NCI-H1092 treated with DMSO at 0.1 percent for 48 hours (cell line): ENCODE measurements at regions not wholly inside any gene's neighbourhood (a gene's known extent, or its start where the extent isn't known, plus 50 kb on each side); places are given as distances from the start of the nearest gene placed in this dataset.

Source experiments
- DNase-seq: peaks from one replicate; lab custom pipeline; 2025; lab: John Stamatoyannopoulos, UW

DNA sequence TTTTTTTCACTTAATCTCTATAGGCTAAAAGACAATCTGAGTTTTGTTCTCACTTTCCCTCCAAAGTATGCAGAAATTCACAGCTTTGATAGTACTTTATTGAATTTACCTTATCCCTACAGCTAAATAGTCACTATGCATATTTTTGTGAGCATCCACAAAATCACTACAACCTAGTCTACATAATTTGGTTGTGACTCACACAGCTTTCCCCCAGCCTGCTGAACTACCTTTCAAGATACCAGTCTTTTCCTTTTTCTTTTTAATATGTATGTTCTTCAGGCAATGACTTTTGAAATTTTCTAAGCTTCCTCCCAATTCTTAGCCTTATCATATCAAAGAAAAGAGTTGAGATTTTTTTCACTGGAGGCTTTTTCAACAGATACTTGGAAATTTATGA is 347.3 kb upstream of the CDH6 start:
- DNase-seq = no peak

- DNase-seq = no peak
Observed at GRCh38 chr5:30845194-30845593, 348.3 kb upstream of the CDH6 start.

DNA sequence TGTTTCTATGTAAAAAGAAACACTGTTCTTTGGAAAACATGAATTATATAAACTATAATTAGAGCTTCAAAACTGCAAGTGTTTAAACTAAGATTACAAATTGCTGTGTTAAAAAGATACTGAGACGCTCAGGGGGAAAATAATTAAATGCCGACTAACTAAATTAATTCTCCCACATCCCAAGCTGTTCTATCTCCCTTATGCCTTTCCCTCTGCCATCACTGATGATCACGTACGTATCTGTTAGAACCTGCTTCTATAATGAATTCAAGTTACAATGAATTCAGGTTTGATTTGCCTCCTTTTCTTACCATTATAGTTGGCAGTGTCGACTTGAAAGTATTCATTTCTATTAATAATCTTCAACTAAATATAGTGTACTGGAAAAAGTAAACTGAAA is 349.9 kb upstream of the CDH6 start:
- no peak for DNase-seq

- no peak for DNase-seq
Observed at GRCh38 chr5:30839956-30840355, 353.5 kb upstream of the CDH6 start.

GRCh38 chr5:30838936-30839496 is 354.5 kb upstream of the CDH6 start:
- no peak for DNase-seq

- peak; percentile 43 for DNase-seq
Observed at GRCh38 chr5:30832519-30832918, 361.0 kb upstream of the CDH6 start.

DNA sequence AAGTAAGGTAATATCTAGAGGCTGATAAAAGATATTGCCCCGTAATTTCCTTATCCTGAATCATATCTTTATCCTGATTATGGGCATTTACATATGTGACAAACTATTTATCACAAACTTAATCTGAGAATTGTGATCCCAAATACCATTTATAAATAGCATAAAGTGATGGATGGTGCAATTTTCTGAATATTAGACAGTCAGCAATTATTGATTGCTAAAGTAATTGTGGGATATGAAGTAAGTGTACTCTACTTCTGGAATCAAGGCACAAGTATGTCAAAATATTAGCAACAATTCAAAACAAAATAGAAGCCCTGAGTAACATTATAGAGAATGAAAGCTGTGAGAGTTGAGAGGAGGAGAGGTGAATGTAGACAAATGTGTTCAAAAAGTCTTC is 361.9 kb upstream of the CDH6 start:
- DNase-seq = no peak

DNA sequence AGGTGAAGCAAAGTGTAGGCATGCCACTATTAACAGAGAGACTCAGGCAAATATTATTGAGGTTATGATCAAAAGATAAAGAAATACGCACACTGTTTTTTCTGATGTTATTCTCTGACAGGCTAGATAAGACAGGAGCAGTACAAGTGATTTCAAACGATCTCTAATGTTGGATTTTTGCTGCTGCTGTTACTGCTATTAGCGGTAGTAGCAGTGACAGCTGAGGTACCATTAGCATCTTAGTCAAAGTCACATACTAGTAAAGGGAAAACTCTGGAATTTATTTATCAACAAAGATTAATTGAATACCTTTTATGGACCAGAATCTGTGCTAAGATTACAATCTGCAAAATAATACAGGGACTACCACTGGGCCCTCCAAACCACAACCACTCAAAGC is 362.4 kb upstream of the CDH6 start:
- no peak for DNase-seq

DNA sequence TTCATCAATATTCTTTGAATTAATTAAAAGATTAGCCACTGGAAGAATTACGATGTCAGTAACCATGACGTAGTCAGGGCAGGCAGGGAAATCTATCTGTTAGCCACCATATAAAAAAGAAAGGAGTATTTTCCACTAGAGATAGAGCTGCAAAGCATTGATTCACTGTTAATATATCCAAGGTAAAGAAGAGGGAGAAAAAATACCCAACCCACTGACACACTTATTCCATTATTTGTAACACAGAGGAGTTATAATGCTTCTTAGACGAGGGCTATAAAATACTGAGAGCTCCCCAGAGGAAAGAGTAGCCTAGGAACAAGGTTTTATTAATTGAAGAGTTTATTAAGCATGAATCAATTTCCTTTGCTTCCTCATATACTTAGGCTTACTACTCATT is 382.2 kb upstream of the CDH6 start:
- DNase-seq = no peak

- DNase-seq = peak; percentile 6
Observed at GRCh38 chr5:30809933-30810332, 383.6 kb upstream of the CDH6 start.

DNA sequence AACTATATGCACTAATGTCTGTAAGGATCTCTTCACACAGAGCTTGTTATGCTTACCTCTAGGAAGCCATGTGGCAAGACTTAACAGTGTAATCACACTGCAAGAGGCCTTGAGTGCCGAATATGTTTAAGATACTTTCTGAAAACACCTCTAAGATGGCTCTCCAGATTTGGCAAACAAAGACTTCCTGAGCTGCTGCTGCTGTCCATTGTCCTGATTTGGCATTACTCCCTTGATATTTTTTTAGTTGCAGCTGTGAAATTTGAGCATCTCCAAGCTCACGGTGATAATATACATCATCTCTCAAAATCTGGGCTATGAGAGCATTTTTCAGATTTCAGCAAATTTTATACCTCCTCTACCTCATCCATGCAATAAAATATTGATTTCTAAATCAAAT is 384.5 kb upstream of the CDH6 start:
- DNase-seq = peak; percentile 18

DNA sequence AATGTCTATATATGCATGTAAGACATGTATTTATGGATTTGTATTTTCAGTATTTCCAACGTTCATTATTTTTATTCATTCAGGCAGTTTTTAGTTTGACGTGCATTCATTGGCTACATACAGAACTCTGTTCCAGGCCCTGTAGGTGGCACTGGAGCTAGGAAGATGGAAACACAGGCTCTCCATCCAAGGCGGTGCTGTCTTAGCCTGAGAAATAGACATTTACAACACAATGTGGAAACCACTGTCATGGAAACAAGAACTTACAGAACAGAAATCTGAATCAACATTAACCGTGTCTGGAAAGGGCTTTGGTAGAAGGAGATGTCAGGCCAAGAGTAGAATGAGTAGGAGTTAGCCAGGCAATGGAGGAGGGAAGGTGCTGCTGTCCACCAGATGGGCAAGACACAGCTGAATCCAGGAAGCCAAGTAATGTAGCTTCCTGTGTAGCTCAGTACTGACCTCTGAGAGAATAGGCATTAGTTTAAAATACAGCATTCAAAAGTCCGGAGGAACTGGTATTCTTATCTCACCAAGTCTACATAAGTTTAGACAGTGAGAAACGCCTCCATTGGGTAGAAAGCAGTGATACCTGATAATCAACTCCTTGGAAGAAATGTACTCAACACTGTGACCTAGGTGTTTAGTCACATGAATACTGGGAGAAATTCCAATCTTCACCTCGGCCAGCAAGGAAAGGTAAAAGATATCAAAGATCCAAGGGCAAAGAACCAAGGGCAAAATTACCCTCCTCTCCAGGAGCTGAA is 388.6 kb upstream of the CDH6 start:
- no peak for DNase-seq

DNA sequence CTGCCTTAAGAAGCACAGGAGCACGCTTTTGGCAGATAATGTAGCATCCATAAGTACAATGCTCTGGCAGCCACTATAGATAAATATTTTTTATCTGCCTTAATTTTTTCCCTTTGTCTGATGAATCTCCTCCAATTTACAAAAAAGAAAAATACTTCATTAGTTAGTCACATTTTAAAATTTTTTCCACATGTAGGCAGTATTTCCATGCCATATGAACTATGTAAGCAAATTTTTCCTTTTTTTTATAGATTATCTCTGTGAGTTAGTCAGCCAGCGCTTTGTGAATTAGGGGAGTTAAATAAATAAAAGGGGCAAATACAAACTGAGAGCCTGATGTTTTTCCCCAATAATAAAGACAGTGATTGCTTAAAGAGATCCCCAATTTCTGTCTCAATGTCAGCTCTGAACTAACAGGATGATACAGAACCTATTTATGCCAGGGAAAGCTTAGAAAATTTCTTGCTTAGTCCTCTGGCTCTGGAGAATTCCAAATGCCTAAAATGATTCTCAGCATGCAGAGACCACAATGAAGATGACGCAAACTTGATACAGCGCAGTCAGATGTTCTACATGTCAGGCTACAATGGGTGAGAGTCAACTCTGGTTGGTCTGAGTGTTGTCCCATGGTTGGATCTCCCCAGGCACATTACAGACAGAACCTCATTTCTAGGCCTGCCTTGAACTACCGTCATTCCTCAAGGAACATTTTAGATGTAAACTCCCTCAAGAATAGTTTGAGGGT is 390.4 kb upstream of the CDH6 start:
- DNase-seq = no peak

GRCh38 chr5:30781643-30782042 is 411.8 kb upstream of the CDH6 start:
- no peak for DNase-seq

GRCh38 chr5:30768056-30768690 is 425.3 kb upstream of the CDH6 start:
- no peak for DNase-seq

DNA sequence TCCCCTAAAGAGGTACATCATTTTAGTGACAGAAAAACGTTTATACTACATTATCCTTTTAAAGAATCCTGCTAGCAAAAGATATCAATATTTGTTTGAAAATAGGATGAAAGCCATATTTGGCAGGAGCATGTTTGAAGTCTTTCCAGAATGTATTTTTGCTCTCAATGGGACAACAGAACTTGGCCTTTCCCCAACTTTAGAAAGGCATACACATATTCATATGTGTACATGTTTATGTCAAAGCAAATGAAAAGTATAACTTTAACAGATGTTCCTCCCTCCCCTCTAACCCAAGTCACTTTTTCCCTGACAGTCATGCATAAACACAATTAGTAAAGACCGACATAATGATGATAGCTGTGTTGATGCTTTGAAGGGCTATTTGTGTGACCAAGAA is 427.8 kb upstream of the CDH6 start:
- DNase-seq = no peak

DNA sequence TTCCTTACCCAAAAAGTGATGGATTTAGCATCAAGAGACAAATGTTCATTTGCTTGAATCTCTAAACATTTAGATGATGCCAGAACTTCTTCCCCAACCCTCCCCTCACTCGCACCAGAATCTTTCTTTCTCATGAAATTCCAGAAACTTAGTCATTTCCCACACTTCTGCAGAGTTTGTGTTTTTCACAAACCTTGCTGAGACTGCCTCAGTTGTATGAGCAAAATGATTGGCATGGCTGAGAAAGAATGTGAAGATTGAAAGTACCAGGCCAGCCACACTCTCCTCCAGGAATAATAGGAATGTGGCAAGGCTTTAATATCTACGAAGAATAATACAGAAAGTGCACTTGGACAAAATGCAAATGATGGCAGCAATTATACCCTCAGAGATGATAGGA is 428.3 kb upstream of the CDH6 start:
- no peak for DNase-seq

DNA sequence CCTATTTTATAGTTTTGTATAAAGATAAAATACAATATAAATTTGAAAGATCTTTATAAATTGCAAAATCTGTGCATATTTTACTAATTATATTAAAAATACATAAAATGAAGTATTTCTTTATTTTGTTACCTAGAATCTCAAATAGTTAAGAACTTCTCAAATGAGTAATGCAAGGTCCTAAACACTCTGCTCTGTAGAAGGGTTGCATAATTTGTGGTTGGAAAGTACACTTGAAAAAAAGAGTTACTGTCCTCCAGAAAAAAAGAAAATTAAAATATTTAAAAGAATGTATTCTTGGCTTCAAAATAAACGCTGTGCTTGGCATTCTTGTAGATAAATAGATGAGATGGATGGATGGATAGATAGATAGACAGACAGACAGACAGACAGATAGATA is 428.8 kb upstream of the CDH6 start:
- DNase-seq = no peak

DNA sequence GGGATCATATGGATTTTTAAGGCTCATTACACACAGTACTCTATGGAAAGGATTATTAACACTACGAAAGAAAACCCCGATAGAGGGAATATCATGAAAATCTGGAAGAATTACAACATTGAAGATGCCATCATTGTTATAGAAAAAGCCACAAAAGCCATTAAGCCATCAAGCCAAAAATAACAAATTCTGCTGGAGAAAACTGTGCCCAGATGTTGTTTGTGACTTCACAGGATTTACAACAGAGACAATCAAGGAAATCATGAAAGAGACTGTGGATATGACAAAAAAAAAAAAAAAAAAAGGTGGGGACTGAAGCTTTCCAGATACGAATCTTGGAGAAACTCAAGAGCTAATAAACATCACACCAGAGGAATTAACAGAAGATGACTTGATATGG is 433.8 kb upstream of the CDH6 start:
- no peak for DNase-seq

- DNase-seq = no peak
Observed at GRCh38 chr5:30752015-30752414, 441.5 kb upstream of the CDH6 start.

- no peak for DNase-seq
Observed at GRCh38 chr5:30749971-30750370, 443.5 kb upstream of the CDH6 start.

DNA sequence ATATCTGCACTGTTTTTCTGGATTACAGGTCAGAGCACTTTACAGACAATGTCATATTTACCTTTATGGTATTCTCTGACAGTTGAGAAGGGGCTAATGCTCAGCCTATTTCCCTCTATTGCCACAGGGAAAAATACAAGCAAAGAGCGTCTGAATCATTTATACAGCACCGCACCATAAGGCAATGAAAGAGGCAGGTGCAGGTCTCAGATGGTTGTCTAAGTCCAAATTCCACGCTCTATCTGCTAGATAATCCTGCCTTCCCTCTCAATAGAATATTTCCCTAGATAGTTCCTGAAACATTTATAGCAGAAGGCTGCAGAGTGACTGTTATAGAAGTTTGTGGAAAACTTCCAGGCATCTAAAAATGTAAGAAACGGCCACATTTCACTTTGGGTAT is 446.1 kb upstream of the CDH6 start:
- DNase-seq = no peak

DNA sequence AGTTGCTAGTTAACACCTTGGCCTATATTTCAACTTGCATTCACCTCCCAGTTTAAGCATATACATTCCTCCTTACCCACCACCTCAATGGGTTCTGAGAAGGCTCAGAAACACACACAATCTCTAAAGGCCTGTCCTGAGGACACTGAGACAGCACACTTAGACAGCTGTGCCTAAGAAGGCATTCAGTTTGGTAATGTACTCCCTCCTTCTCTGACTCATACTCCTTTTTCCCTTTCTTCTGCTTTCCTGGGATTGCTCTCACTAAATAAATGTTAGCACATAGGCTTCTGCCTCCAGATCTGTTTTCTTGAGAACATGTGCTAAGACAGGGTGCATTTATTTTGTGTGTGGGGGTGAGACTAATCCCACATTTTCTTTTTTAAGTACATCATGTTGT is 456.8 kb upstream of the CDH6 start:
- no peak for DNase-seq
